ENCODE measurements at regions not wholly inside any gene's neighbourhood (a gene's known extent, or its start where the extent isn't known, plus 50 kb on each side); places are given as distances from the start of the nearest gene placed in this dataset.

- DNase-seq (ENCODE audit: low read depth, low spot score), result no peak
- H3K4me3 ChIP-seq (ENCODE audit: low read depth, low read length), result no peak overlapping the region
- in situ Hi-C loops (cut with HindIII; ENCODE audit: low sequenced_read_pairs), result no loop called here
Measured at GRCh38 chr2:14288016-14288415, 344.5 kb upstream of the LRATD1 start.

DNA sequence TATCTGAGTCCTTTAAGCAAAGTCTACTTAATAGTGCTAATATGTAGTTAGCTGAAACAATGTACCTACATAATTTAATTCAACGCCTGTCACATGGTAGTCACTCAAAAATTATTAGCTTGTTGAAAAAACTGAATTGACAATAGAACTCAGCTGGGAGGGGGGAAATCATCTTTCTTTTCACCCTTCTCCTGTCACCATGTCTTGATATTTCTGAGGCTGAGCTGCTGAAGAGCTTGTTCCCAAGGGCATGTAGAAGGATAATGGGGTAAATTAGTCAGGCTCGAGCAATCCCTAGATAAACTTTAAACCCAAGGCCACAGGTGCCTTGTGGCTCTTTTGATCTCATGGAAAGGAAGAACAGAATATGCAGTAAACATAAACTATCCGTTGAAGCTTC, 339.6 kb upstream of the LRATD1 start:
- in situ Hi-C loops (cut with HindIII; ENCODE audit: low sequenced_read_pairs), result no loop called here
- TF ChIP-seq CTCF (IDR thresholded peaks at IDR 0.05; ENCODE audit: low read depth, low read length), result no peak
- H3K4me3 ChIP-seq (ENCODE audit: low read depth, low read length), result no peak overlapping the region
- no peak for DNase-seq (ENCODE audit: low read depth, low spot score)

More at GRCh38 chr2:14288016-14288415, 344.5 kb upstream of the LRATD1 start:
- TF ChIP-seq CTCF (IDR thresholded peaks at IDR 0.05; ENCODE audit: low read depth, low read length), result no peak

GRCh38 chr2:14297340-14297739, 335.2 kb upstream of the LRATD1 start:
- no peak overlapping the region for H3K4me3 ChIP-seq (ENCODE audit: low read depth, low read length)
- DNase-seq (ENCODE audit: low read depth, low spot score), result no peak
- in situ Hi-C loops (cut with HindIII; ENCODE audit: low sequenced_read_pairs), result no loop called here
- no peak for TF ChIP-seq CTCF (IDR thresholded peaks at IDR 0.05; ENCODE audit: low read depth, low read length)

DNA sequence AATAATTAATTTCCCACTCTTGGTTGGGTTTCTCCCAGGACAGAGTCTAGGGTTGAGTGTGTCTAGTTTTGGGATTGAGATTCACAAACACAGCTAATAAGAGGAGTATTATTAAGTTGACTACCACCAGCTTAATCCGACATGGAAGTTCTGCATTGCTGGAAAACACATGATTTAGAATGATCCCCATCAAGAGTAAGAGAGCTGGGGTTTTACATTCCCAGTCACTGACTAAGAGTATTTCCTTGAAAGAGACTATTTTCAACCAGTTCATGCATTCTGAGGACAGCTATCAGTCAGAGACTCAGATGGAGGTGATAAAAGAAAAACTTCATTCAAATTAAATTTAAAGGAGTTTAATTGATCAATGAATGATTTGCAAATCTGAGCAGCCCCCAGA, 334.6 kb upstream of the LRATD1 start:
- TF ChIP-seq CTCF (IDR thresholded peaks at IDR 0.05; ENCODE audit: low read depth, low read length), result no peak
- no peak overlapping the region for H3K4me3 ChIP-seq (ENCODE audit: low read depth, low read length)
- in situ Hi-C loops (cut with HindIII; ENCODE audit: low sequenced_read_pairs), result no loop called here
- DNase-seq (ENCODE audit: low read depth, low spot score), result no peak

- in situ Hi-C loops (cut with HindIII; ENCODE audit: low sequenced_read_pairs), result no loop called here
- peak; percentile 13 for DNase-seq (ENCODE audit: low read depth, low spot score)
- no peak overlapping the region for H3K4me3 ChIP-seq (ENCODE audit: low read depth, low read length)
- no peak for TF ChIP-seq CTCF (IDR thresholded peaks at IDR 0.05; ENCODE audit: low read depth, low read length)
Measured at GRCh38 chr2:14301331-14301730, 331.2 kb upstream of the LRATD1 start.

GRCh38 chr2:14303366-14304115, 329.0 kb upstream of the LRATD1 start:
- no peak for TF ChIP-seq CTCF (IDR thresholded peaks at IDR 0.05; ENCODE audit: low read depth, low read length)
- in situ Hi-C loops (cut with HindIII; ENCODE audit: low sequenced_read_pairs), result no loop called here
- H3K4me3 ChIP-seq (ENCODE audit: low read depth, low read length), result no peak overlapping the region
- no peak for DNase-seq (ENCODE audit: low read depth, low spot score)

All from astrocyte of the spinal cord (primary cell).